ENCODE measurements at regions not wholly inside any gene's neighbourhood (a gene's known extent, or its start where the extent isn't known, plus 50 kb on each side); places are given as distances from the start of the nearest gene placed in this dataset.

DNA sequence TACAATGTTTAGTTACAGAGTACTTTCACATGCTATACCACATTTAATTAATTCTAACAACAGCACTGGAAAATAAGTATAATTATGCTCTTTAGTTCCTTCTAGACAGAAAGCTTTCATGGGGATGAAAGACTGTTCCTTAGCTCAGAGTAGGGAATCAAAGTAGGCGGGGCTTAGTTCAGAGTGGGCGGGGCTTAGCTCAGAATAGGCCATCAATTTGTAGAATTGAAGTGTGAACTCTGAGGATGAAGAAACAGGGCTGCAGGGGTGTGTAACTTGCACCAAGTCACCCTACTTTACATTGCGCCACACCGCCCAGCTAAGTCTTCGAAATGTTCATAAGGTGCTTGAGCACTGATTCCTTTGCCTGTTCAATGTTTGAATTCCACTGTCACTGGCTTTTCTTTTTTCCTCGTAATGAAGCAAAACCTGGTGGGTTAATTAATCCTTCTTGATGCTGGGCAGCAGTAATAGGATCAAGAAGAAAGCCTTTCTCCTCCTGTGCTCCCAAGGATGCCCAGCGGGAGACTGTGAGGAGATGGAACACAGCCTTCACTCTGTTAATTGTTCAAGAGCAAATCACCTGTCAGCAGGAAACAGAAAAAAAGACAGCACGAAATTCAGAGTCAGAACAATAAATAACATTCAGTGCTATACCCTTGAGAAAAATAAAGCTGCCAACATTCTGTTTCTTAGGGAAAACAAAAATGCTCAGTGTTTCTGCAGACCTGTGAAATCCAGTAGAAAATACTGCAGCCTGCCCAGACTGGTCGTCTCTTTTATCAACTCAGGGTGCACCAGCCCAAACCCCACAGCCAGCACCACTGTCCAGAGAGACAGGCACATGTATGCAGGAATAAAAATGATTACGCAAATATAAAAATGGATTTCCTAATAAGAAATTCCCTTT is 66.5 kb upstream of the CAMK1G start:
- no peak overlapping the region for H3K4me3 ChIP-seq
- no peaks in the 10 kb centered on the region for H3K9me3 ChIP-seq
- 58 to 62% (median 60%) methylated on average over 10 of the region's 10 CpGs for WGBS, 3 donors
- intact Hi-C loops (cut with DNase I): no loop called here
- no peaks in the 10 kb centered on the region for H3K27me3 ChIP-seq
- no peak overlapping the region for H3K27ac ChIP-seq
- DNase-seq: no peak
- H3K36me3 ChIP-seq: no peaks in the 10 kb centered on the region
- no peaks in the 10 kb centered on the region for H3K4me1 ChIP-seq (ENCODE audit: insufficient read depth)
- no peak for TF ChIP-seq POLR2A (IDR thresholded peaks at IDR 0.05)
- TF ChIP-seq, protein P1, sequence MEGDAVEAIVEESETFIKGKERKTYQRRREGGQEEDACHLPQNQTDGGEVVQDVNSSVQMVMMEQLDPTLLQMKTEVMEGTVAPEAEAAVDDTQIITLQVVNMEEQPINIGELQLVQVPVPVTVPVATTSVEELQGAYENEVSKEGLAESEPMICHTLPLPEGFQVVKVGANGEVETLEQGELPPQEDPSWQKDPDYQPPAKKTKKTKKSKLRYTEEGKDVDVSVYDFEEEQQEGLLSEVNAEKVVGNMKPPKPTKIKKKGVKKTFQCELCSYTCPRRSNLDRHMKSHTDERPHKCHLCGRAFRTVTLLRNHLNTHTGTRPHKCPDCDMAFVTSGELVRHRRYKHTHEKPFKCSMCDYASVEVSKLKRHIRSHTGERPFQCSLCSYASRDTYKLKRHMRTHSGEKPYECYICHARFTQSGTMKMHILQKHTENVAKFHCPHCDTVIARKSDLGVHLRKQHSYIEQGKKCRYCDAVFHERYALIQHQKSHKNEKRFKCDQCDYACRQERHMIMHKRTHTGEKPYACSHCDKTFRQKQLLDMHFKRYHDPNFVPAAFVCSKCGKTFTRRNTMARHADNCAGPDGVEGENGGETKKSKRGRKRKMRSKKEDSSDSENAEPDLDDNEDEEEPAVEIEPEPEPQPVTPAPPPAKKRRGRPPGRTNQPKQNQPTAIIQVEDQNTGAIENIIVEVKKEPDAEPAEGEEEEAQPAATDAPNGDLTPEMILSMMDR (IDR thresholded peaks at IDR 0.05): no peak
- TF ChIP-seq EP300 (IDR thresholded peaks at IDR 0.05): no peak

DNA sequence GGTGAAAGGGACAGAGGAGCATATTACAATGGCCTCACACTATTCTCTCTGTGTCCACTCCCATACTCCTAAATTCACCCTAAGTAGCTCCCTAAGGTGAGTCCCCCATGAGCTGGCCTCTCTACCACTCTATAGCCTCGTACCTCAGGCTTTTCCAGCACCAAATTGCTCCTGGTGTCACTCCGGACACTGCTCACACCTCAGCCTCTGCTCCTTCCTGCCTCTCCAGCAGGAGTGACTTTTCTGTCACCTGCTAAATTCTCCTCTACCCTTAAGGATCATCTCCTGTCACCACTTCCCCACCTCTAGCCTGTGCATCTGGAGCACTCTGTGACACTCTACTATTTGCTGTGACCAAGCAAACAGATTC is 65.8 kb upstream of the CAMK1G start:
- DNase-seq: no peak
- TF ChIP-seq EP300 (IDR thresholded peaks at IDR 0.05): no peak
- TF ChIP-seq POLR2A (IDR thresholded peaks at IDR 0.05): no peak
- TF ChIP-seq, protein P1 (IDR thresholded peaks at IDR 0.05): no peak
- Histone ChIP-seq H3K4me1 (ENCODE audit: insufficient read depth) (no peaks in the 10 kb centered on the region), H3K36me3 (no peaks in the 10 kb centered on the region), H3K4me3 (no peak overlapping the region), H3K27ac (no peak overlapping the region), H3K27me3 (no peaks in the 10 kb centered on the region), H3K9me3 (no peaks in the 10 kb centered on the region)
- intact Hi-C loops (cut with DNase I): no loop called here
- WGBS, 3 donors: 43 to 60% (median 54%) methylated on average over 2 of the region's 2 CpGs

DNA sequence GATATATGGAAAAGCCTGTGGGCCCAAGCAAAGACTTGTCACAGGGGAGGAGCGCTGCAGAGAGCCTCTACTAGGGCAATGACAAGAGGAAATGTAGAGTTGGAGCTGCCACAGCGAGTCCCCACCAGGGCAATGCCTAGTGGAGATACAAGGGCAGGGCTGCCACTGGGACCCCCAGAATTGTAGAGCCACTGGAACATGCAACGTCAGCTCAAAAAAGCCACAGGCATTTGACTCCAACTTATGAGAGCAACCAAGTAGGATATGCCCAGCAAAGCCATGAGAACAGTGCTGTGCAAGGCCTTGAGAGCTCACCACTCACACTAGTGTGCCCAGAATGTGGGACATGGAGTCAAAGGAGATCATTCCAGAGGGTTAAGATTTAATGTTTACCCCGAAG is 63.7 kb upstream of the CAMK1G start:
- no peaks in the 10 kb centered on the region for H3K9me3 ChIP-seq
- TF ChIP-seq EP300 (IDR thresholded peaks at IDR 0.05): no peak
- TF ChIP-seq, protein P1 (IDR thresholded peaks at IDR 0.05): no peak
- no peak for TF ChIP-seq POLR2A (IDR thresholded peaks at IDR 0.05)
- DNase-seq: no peak
- no peaks in the 10 kb centered on the region for H3K4me1 ChIP-seq (ENCODE audit: insufficient read depth)
- no peaks in the 10 kb centered on the region for H3K27me3 ChIP-seq
- H3K4me3 ChIP-seq: no peak overlapping the region
- intact Hi-C loops (cut with DNase I): no loop called here
- H3K36me3 ChIP-seq: no peaks in the 10 kb centered on the region
- H3K27ac ChIP-seq: no peak overlapping the region
- 82 to 90% (median 86%) methylated on average over 4 of the region's 4 CpGs for WGBS, 3 donors

DNA sequence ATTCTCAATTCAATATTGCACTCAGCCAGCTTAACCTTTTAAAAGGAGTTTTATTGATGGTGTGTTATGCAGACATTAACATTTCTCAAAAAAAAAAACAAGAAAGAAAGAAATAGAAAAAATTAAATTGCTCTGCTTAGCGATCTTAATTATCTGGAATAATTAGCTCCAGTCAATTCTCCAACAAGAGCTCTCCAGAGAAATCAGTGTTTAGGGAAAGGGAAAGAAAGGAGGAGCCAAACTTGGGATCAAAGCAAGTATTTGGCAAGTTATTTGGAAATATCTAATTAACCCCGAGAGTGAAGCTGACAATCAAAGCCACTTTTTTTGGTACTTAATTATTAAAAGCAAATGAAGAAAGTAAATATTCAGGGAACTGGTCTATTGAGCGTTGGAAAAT is 60.7 kb upstream of the CAMK1G start:
- H3K4me3 ChIP-seq: no peak overlapping the region
- DNase-seq: no peak
- TF ChIP-seq, protein P1 (IDR thresholded peaks at IDR 0.05): no peak
- TF ChIP-seq EP300 (IDR thresholded peaks at IDR 0.05) (no peak), POLR2A (IDR thresholded peaks at IDR 0.05) (no peak)
- H3K27ac ChIP-seq: no peak overlapping the region
- H3K9me3 ChIP-seq: no peaks in the 10 kb centered on the region
- no peaks in the 10 kb centered on the region for H3K27me3 ChIP-seq
- intact Hi-C loops (cut with DNase I): no loop called here
- WGBS, 3 donors: 47 to 59% (median 49%) methylated on average over 3 of the region's 3 CpGs
- no peaks in the 10 kb centered on the region for H3K36me3 ChIP-seq
- no peaks in the 10 kb centered on the region for H3K4me1 ChIP-seq (ENCODE audit: insufficient read depth)
